MCF 10A (cell line): ENCODE measurements at regions not wholly inside any gene's neighbourhood (a gene's known extent, or its start where the extent isn't known, plus 50 kb on each side); places are given as distances from the start of the nearest gene placed in this dataset.
"Not testable (repeated sequence)": the region's sequence is repeated elsewhere in the genome, so short reads cannot be mapped to it uniquely, and the experiment has no call there.

ENCODE experiments used
- BruUV-seq: library from RNA; stranded (reverse); fragments of 400-500 nt; replicated peaks from 2 replicates; lab custom pipeline; 2021; lab: Mats Ljungman, UMichigan
- CTCF ChIA-PET: fragments of 300-600 bp; sonication (Branson Sonifier 250); formaldehyde crosslinking; extraction: SDS; loops from one replicate; lab custom pipeline; 2021; ENCODE audit warnings: antibody characterized with exemption, inconsistent platforms; lab: Yijun Ruan, JAX
- POLR2A ChIA-PET: fragments of 300-600, 350-650 bp; sonication (Branson Sonifier 250); formaldehyde crosslinking; extraction: SDS; loops from one replicate; lab custom pipeline; 2020; ENCODE audit warnings: antibody characterized with exemption, inconsistent platforms; lab: Yijun Ruan, JAX
- DNase-seq: peaks from one replicate; pipeline ENCODE4 v3.0.0-alpha.2; 2018; ENCODE audit not compliant: unreplicated experiment
- H3K27ac Mint-ChIP-seq: one replicate; pipeline ENCODE4 v1.8.0; 2022; ENCODE audit warnings: mild to moderate bottlenecking, low read depth, mixed read lengths; ENCODE audit not compliant: unreplicated experiment
- H3K27me3 Mint-ChIP-seq: one replicate; pipeline ENCODE4 v1.8.0; 2022; ENCODE audit warnings: mixed read lengths; ENCODE audit not compliant: insufficient read depth, unreplicated experiment
- H3K36me3 Mint-ChIP-seq: one replicate; pipeline ENCODE4 v1.8.0; 2022; ENCODE audit warnings: mild to moderate bottlenecking, moderate library complexity, mixed read lengths; ENCODE audit not compliant: insufficient read depth, unreplicated experiment
- H3K4me1 Mint-ChIP-seq: one replicate; pipeline ENCODE4 v1.8.0; 2022; ENCODE audit warnings: mixed read lengths; ENCODE audit not compliant: insufficient read depth, unreplicated experiment
- H3K4me3 Mint-ChIP-seq: one replicate; pipeline ENCODE4 v1.8.0; 2022; ENCODE audit warnings: mild to moderate bottlenecking, moderate library complexity, mixed read lengths; ENCODE audit not compliant: unreplicated experiment
- H3K9me3 Mint-ChIP-seq: one replicate; pipeline ENCODE4 v1.8.0; 2022; ENCODE audit warnings: mixed read lengths; ENCODE audit not compliant: unreplicated experiment
- CTCF ChIP-seq: fragments of 200-600 bp; IDR thresholded peaks from one replicate; pipeline ENCODE4 v1.8.0; 2022; ENCODE audit warnings: antibody characterized with exemption, mild to moderate bottlenecking; ENCODE audit not compliant: unreplicated experiment
- intact Hi-C: fragments of 100-400 bp; cut with micrococcal nuclease; formaldehyde crosslinking; loops from 2 replicates; pipeline ENCODE4 v1.14.1; 2022

GRCh38 chr16:64352246-64352645, 769.6 kb downstream of the CDH11 start:
- no peak for TF ChIP-seq CTCF
- H3K4me1 Mint-ChIP-seq = peaks cover 15% of the 10 kb centered on the region
- intact Hi-C loops = no loop called here
- H3K27me3 Mint-ChIP-seq = no peaks in the 10 kb centered on the region
- no peaks in the 10 kb centered on the region for H3K36me3 Mint-ChIP-seq
- peaks cover 13% of the 10 kb centered on the region for H3K9me3 Mint-ChIP-seq
- no peak for DNase-seq
- BruUV-seq = no TSS peak
- POLR2A ChIA-PET = no interaction called here
- no peak overlapping the region for H3K27ac Mint-ChIP-seq
- H3K4me3 Mint-ChIP-seq = no peak overlapping the region
- CTCF ChIA-PET = interaction anchor here (1.1 kb wide), 1 partner anchor 88 kb away, joined by 3 read pairs; no protein-coding TSS in a partner anchor

GRCh38 chr16:64351121-64351520, 770.7 kb downstream of the CDH11 start:
- intact Hi-C loops = no loop called here
- no TSS peak for BruUV-seq
- peaks cover 8% of the 10 kb centered on the region for H3K4me1 Mint-ChIP-seq
- no peak overlapping the region for H3K4me3 Mint-ChIP-seq
- TF ChIP-seq CTCF = no peak
- POLR2A ChIA-PET = no interaction called here
- H3K9me3 Mint-ChIP-seq = peaks cover 13% of the 10 kb centered on the region
- no peak for DNase-seq
- CTCF ChIA-PET = interaction anchor here (1.1 kb wide), 1 partner anchor 87 kb away, joined by 3 read pairs; no protein-coding TSS in a partner anchor
- H3K27ac Mint-ChIP-seq = no peak overlapping the region
- H3K36me3 Mint-ChIP-seq = no peaks in the 10 kb centered on the region
- no peaks in the 10 kb centered on the region for H3K27me3 Mint-ChIP-seq

- CTCF ChIA-PET = no interaction called here
- H3K4me1 Mint-ChIP-seq = no peaks in the 10 kb centered on the region
- intact Hi-C loops = no loop called here
- no peaks in the 10 kb centered on the region for H3K27me3 Mint-ChIP-seq
- POLR2A ChIA-PET = no interaction called here
- TF ChIP-seq CTCF = no peak
- no TSS peak for BruUV-seq
- no peak overlapping the region for H3K27ac Mint-ChIP-seq
- H3K4me3 Mint-ChIP-seq = no peak overlapping the region
- H3K36me3 Mint-ChIP-seq = no peaks in the 10 kb centered on the region
- H3K9me3 Mint-ChIP-seq = peaks cover 7% of the 10 kb centered on the region
- DNase-seq = no peak
These were observed 775.8 kb downstream of the CDH11 start for GRCh38 chr16:64346080-64346479.

- CTCF ChIA-PET = no interaction called here
- Mint-ChIP-seq H3K9me3 (no peaks in the 10 kb centered on the region), H3K27me3 (no peaks in the 10 kb centered on the region), H3K4me1 (no peaks in the 10 kb centered on the region), H3K36me3 (no peaks in the 10 kb centered on the region), H3K4me3 (no peak overlapping the region), H3K27ac (no peak overlapping the region)
- BruUV-seq = no TSS peak
- no peak for TF ChIP-seq CTCF
- POLR2A ChIA-PET = no interaction called here
- intact Hi-C loops = no loop called here
- DNase-seq = no peak
These were observed 776.7 kb downstream of the CDH11 start for GRCh38 chr16:64345142-64345541.

- H3K27ac Mint-ChIP-seq, POLR2A ChIA-PET, H3K27me3 Mint-ChIP-seq, BruUV-seq, intact Hi-C loops, H3K36me3 Mint-ChIP-seq, DNase-seq, H3K9me3 Mint-ChIP-seq, H3K4me1 Mint-ChIP-seq, H3K4me3 Mint-ChIP-seq: not testable (repeated sequence)
- CTCF ChIA-PET = interaction anchor here (0.6 kb wide), 2 partner anchors 18 to 216 kb away, joined by 3 read pairs; no protein-coding TSS in a partner anchor
These were observed 777.9 kb downstream of the CDH11 start for GRCh38 chr16:64343820-64344443.
